NCI-H1105 (cell line): ENCODE measurements at regions not wholly inside any gene's neighbourhood (a gene's known extent, or its start where the extent isn't known, plus 50 kb on each side); places are given as distances from the start of the nearest gene placed in this dataset.
"Not testable (repeated sequence)": the region's sequence is repeated elsewhere in the genome, so short reads cannot be mapped to it uniquely, and the experiment has no call there.

ENCODE experiments used
- DNase-seq: peaks from one replicate; lab custom pipeline; 2025; lab: John Stamatoyannopoulos, UW

DNA sequence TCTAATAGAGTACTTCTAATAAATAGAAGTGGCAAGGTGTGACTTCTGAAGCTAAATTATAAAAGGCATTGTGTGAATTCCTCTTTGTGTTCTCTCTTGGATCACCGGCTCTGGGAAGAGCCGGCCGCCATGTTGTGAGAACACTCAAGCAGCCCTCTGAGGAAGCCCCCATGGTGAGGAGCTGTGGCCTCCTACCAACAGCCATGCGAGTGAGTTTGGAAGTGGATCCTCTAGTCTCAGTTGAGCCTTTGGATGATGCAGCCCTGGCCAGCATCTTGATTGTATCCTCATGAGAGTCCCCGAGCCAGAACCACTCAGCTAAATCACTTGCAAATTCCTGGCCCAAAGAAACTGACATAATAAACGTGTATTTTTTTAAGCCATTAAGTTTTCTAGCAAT is 94.5 kb upstream of the CARD11 start:
- no peak for DNase-seq

DNA sequence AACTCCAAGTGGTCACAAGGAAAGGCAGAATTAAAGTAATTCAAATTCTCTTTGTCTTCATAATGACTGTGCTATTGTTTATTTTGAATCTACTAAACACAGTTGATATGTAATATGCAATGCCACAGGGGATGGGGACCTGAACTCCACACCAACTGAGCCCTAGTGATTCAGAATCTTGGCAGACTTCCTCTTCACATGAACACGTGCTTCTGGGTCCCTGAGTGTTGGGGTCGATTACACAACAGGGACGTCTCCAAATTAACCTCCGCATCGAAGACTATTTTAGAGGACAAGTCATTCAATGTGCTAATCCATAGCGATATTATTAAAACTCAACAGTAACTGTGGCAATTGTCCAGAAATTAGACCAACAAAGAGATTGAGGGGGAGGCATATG is 95.3 kb upstream of the CARD11 start:
- DNase-seq: no peak

DNA sequence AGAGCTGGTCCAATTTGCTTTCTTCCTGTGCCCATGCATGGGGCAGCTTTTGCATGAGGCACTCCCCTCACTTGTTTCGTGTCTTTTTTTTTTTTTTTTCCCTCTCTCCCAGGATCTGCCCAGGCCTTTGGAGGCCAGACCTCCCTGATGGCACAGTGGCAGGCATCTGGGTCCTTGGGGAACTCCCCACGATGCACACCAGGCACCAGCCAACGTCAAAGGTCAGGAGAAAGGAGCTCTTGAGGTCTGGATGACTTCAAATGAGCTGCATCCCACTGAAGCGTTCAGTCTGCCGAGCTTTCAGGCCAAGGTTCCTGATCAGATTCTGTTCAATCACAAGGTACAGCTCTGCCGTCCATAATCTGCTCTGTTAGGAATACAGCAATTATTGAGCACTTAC is 97.2 kb upstream of the CARD11 start:
- no peak for DNase-seq

DNA sequence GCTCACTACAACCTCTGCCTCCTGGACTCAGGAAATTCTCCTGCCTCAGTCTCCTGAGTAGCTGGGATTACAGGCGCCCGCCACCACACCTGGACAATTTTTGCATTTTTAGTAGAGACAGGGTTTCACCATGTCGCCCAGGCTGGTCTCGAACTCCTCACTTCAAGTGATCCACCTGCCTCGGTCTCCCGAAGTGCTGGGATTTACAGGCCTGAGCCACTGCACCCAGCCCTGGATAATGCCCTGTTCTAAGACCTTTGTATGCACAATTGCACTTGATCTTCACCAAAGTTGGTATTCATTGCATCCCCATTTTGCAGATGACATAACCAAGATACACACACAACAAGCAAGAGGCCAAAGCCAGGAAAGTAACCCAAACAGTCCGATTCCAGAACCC is 97.7 kb upstream of the CARD11 start:
- no peak for DNase-seq

DNA sequence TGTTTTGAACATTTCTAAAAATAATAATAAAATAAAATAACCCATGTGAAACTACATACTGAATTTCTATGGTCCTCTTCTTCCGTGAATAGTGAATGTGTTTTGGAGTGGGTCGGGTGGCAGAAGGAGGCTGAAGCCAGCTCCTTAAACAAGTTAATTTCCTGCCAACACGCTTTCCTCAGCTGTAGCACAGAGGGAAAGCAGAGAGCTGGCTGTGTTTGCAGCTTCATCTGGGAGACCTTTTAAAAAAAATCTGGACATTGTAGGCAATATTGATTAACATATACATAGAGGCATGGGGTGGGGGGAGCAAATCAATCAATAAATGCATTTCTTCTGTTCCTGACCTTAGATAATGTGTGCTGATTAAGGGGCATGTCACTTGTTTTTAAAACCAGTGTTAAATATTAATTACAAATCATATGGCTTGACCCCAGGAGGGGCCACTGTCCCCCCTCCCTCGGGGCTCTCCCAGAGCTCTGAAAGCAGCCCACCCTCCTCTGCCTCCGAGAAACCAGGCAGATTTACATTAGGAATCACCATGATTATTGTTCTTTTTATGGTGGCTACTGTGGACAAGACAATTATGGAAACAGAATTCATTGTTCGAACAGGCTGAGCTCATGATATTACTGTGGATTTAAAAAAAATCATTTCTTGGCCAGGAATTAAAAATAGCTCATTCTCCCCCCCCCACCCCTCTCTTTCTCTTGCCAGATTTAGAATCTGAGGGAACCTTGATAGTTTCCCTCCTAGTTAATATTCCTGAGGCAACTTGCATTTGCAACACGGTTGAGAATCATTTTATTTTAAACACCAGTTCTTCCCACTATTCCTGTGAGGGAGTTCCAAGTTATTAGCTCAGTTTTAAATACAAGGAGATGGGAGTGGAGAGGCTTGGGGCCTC is 100.5 kb upstream of the CARD11 start:
- DNase-seq: no peak

DNA sequence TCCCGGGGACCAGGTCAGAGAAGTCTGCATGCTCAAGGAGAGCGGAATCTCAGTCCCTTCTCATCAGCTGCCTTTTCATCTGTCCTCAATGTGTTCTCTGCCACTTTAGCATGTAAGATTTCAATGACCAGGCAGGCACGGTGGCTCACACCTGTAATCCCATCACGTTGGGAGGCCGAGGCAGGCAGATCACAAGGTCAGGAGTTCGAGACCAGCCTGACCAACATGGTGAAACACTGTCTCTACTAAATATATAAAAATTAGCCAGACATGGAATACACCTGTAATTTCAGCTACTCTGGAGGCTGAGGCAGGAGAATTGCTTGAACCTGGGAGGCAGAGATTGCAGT is 101.1 kb upstream of the CARD11 start:
- not testable (repeated sequence) for DNase-seq

DNA sequence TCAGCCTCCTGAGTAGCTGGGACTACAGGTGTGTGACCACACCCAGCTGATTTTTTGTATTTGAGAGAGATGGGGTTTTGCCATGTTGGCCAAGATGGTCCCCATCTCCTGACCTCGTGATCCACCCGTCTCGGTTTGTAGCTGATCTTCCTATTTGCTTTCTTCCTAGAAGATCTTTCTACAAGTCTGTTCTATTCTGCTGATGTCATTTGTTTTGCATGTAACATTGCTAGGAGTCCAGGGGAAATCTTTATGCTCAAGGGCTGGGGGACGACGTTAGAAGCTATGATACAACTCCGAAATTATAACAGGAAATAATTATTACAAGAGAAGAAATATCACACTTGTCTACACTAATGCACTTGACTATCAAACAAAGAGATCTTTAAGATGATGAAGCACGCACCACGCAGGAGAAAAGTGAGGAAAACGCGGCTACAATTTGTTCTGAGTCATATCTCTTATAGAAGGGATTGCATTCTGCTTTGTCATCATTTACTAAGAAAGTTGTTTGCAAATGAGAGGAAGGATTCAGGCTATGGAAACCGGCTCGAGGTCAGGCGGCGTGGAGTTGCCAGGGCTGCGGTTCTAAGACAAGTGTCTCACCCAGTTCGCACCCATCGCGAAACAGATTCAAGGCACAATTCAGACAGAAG is 103.0 kb upstream of the CARD11 start:
- DNase-seq: no peak

DNA sequence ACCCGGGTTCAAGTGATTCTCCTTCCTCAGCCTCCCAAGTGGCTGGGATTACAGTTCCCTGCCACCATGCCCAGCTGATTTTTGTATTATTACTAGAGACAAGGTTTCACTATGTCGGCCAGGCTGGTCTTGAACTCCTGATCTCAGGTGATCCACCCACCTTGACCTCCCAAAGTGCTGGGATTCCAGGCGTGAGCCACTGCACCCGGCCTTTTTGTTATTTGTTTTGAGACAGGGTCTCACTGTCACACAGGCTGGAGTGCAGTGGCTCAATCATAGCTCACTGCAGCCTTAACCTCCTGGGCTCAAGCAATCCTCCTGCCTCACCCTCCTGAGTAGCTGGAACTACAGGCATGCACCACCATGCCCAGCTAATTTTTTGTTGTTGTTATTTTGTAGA is 104.8 kb upstream of the CARD11 start:
- DNase-seq: not testable (repeated sequence)

DNA sequence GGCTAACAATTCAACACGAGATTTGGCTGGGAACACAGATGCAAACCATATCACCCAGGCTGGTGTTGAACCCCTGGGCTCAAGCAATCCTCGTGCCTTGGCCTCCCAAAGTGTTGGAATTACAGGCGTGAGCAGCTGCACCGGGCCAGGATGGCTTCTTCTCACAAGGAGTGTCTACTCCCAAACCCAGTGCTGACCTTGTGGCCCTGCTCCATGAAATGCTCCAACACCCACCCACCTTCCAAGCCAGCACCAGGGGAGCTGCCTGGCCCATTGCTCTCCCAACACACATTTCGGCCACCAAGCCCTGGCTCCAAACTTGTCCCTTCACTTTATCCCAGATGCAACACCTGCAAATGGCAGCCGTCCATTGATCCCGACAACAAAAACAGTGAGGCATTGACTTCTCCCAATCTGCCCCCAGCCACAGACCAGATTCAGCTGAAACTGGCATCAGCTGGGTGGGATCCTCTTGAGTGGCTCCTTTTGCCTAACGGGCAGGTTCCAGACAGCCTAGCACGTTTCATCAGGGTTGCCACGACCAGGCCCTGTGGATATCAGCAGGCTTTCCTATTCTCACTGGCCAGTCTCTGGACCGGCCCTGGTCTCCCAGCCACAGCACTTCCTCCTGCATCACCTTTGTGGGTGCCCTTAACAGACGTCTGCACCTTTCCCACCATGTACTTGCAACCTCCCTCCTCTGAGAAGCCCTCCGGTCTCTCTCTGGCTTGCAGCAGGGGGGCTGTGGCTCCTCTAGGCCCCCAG is 105.7 kb upstream of the CARD11 start:
- DNase-seq: no peak

DNA sequence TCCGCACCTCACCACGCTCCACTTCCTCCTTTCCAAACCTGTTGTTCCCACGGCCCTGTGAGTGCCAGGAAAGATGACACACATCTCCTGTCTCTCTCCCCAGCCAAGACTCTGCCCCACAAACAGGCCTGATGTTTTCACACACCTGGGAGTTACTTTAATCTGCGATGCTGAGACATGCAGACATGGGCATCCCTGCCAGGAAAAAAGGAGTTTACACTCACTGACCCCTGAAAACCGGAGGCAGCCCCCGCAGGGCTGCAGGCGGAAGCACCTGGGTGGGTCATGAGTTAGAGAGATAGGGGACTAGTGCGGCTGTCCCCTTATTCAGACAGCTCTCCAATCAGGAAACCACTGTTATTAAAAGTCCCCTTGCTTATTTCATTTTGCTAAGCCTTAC is 106.4 kb upstream of the CARD11 start:
- no peak for DNase-seq

DNA sequence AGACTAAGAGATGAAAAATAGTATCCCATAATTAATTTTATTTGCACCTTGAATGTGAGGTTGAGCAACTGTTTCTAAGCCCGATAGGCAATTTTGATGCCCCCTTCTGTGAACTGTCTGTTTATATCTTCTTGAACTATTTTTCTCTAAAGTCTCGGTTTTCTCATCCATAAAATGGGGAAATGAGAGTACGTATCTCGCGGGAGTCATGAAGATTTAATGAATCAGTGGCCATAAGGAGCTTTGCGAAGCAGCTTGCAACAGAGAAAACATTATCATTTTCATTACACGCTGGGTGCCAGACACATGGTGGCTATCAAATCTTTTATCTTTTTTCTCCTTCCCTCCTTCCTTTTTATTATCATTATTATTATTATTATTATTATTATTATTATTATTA is 108.1 kb upstream of the CARD11 start:
- DNase-seq: no peak

DNA sequence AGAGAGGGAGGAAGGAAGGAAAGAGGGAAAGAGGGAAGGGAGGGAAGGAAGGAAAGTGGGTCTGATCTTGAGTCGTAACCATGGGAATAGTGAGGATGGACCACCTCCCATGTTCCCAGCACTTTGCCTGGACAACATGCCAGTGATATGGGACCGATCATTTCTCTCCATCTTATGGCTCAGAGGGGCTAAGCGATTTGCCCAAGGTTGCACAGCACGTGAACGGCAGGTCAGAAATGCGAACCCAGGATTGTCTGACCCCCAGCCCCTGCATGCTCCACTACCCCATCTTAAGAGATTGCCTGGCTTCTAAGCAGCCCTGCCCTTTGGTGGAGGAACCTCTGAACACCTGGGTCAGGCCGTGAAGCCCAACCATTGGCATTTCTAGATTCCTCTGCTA is 109.0 kb upstream of the CARD11 start:
- no peak for DNase-seq

DNA sequence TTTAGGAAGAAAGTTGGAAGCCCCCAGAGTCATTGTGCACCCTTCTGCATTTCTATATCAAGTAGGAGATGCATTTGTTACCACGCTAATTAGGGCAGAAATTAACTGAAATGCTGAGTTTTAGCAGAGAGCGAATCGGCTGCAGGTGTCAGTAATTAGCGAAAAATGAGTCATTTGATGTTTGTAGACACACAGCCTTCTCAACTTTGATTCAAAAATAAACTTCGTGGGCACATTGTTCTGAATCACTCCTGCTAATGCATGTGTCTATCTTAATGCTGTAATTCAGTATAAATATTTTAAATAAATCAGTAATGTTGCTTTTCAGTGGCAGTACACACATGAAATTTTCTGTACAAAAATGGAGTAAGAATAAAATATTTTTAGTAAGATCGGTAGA is 109.5 kb upstream of the CARD11 start:
- no peak for DNase-seq

DNA sequence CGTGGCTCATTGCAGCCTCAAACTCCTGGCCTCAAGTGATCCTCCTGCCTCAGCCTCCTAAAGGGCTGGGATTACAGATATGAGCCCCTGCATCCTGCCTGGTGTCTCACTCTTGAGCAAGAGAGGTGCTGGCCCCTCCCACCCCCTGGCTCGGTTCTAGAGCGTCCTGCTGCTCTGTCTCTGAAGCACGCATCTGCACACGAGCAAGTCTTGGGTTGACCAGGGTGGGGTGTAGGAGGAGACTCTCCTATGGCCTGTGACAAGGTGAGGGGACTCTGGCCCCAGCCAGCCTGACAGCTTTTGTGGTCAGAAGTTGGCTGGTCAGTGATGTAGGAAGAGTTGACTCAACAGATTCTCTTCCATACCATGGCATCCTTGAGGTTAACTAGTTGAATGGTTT is 110.7 kb upstream of the CARD11 start:
- DNase-seq: no peak

DNA sequence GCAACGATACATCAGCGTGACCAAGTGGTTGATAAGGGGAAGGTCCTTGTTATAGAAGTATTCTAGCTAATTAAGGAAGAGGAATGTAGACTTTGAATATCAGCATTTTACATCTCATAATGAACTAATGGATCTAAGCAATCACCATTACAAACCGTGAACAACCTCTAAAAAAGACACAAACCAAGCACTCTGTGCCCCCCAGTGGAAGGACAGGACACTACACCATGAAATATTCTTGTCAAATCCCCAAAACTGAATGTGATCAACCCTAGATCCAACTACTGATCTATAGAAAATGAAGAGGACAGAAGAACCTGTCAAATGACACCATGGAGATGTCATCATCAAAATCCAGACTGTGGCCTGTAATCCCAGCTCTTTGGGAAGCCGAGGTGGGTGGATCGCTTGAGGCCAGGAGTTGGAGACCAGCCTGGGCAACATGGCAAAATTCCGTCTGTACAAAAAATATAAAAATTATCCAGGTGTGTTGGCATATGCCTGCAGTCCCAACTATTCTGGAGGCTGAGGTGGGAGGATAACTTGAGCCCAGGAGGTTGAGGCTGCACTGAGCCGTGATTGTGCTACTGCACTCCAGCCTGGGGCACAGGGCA is 111.3 kb upstream of the CARD11 start:
- peak; percentile 2 for DNase-seq

DNA sequence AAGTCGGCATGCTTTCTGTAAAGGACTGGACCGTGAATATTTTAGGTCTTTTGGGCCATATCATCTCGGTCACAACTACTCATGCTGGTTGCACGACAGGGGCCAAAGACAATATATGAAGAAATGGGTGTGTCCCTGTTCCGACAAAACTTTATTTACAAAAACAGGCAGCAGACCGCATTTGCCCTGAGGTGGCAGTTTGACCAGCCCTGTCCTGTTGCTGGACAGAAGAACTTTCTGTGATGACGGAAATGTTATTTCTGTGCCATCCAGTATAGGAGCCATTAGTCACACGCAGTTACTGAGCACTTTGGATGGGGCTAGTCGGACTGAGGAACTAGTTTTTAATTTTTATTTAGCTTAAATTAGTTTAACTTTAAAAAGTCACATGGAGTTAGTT is 112.8 kb upstream of the CARD11 start:
- no peak for DNase-seq

DNA sequence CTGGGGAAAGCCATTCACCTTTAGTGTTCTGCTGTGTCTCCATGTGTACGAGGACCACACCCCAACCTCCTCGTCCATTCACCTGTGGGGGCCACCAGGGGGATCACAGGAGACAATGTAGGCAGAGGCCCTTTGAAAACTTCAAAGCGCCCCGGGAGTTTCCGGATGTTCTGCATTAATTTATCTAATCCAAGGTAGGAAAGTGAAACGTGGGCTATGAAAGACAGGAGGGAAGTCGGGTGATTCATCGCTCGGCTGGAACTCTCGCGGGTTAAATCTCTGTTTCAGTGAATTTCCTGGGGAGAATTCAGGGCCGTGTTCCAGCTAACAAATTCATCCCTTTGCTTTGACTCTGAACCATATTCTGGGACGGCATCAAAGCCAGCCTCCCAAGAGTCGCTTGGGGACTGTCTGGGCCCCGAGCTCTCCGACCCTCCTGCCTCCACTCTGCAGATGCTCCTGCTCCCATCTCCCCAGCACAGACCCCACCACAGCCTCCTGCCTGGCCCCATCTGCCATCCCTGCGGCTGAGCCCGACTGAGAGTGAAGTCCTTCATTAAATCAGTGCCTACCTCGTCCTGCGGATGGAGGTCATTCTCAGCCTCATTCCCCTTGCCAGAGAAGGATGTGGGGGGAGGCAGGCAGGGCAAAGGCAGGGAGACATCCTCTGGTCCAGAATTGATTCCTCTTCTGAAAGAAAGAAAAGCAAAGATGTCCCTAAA is 114.1 kb upstream of the CARD11 start:
- no peak for DNase-seq

DNA sequence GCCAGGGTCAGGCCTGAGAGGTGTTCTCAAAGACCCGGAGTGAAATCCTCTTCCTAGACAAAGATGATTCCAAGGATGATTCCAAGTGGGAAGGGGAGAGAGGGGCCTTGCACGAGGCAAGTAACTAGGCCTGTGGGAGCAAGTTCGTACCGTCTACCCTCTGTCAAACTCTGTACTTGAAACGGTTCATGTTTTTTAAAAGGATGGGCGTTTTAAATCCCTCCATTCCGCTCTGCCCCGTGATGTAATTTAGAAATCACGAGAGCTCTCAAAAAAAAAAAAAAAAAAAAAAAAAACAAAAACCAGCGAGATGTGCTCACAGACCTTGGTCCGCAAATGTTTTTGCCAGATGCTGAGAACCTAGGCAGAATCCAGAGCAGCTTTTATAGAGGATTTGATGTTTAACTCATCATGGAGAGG is 114.7 kb upstream of the CARD11 start:
- no peak for DNase-seq

DNA sequence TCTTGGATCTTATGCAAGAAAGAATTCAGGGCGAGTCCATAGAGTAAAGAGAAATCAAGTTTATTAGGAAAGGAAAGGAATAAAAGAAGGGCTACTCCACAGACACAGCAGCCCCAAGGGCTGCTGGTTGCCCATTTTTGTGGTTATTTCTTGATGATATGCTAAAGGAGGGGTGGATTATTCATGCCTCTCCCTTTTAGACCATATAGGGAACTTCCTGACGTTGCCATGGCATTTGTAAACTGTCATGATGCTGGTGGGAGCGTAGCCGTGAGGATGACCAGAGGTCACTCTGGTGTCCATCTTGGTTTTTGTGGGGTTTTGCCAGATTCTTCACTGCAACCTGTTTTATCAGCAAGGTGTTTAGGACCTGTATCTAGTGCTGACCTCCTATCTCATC is 115.4 kb upstream of the CARD11 start:
- no peak for DNase-seq

DNA sequence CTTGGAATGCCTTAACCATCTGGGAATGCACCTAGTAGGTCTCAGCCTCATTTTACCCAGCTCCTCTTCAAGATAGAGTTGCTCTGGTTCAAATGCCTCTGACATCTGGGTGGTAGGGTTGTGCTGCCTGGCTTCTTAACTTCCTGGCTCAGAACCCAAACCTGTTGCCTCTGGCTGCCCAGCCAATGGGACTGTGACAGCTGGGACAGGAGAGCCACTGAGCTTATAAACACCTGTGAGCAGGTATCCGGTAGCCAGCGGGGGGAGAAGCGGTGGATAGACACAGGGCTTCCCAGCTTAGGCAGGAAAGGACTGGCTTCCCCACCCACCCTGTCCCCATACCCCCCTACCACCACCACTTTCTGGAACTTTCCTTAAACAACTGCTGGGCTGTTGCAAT is 115.8 kb upstream of the CARD11 start:
- DNase-seq: no peak

DNA sequence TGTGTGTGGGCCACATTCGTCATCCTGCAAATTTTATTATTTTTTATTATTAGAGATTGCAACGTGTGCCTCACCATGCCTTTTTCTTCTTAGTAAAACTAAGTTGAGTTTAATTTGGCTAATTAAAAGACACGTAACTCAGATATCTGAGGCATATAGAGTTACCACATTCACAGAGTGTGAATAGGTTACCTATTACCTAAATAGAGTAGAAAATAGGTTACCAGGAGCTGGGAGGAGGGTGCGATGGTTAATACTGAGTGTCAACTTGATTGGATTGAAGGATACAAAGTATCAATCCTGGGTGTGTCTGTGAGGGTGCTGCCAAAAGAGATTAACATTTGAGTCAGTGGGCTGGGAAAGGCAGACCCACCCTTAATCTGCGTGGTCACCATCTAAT is 116.3 kb upstream of the CARD11 start:
- not testable (repeated sequence) for DNase-seq

DNA sequence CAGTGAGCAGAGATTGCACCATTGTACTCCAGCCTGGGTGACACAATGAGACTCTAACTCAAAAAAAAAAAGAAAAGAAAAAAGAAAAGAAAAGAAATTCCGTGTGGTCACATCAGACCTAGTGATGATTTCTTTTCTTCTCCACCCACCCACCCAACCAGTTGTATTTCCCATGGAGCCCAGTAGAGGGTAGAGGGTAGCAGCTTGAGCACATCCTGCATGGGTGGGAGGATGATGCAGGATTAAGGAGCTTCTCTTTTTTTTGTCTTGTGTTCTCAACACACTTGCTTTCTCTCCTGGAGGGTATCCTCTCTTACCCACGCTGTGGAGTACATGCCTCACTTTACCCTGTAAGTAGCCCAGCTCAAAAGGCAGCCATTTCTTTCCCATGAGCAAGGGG is 118.6 kb upstream of the CARD11 start:
- no peak for DNase-seq
